PC-3 (cell line): ENCODE measurements at regions not wholly inside any gene's neighbourhood (a gene's known extent, or its start where the extent isn't known, plus 50 kb on each side); places are given as distances from the start of the nearest gene placed in this dataset.

Experiments
- ATAC-seq: fragments of 200-7000 bp; cut with Tn5 transposase; 2 replicates; pipeline ENCODE4 v1.9.1; 2020; ENCODE audit warnings: mild to moderate bottlenecking, moderate library complexity
- BruUV-seq: library from RNA; stranded (reverse); fragments of 400-500 nt; replicated peaks from 2 replicates; lab custom pipeline; 2021; lab: Mats Ljungman, UMichigan
- CTCF ChIA-PET: fragments of 300-600 bp; sonication (Branson Sonifier 250); formaldehyde crosslinking; loops from one replicate; lab custom pipeline; 2022; ENCODE audit warnings: antibody characterized with exemption; lab: Charles Lee
- POLR2A ChIA-PET: fragments of 300-600 bp; sonication (Branson Sonifier 250); formaldehyde crosslinking; loops from one replicate; lab custom pipeline; 2022; ENCODE audit warnings: antibody characterized with exemption; ENCODE audit not compliant: unreplicated experiment; lab: Charles Lee
- DNase-seq: peaks from one replicate; pipeline ENCODE4 v3.0.0-alpha.2; 2015
- H2AFZ ChIP-seq: fragments of 300-600 bp; sonication (generic); 2 replicates; pipeline ENCODE4 v1.6.0; 2016; ENCODE audit warnings: antibody characterized with exemption, low read length
- H3F3A ChIP-seq: fragments of 300-600 bp; sonication (generic); one replicate; pipeline ENCODE4 v1.6.0; 2017; ENCODE audit warnings: antibody characterized with exemption, low read length, control low read depth, mild to moderate bottlenecking; ENCODE audit not compliant: unreplicated experiment
- H3K27ac ChIP-seq: fragments of 300-600 bp; sonication (generic); 2 replicates; pipeline ENCODE4 v1.5.1; 2016; ENCODE audit warnings: mild to moderate bottlenecking, low read length
- H3K27me3 ChIP-seq: fragments of 300-600 bp; sonication (generic); 2 replicates; pipeline ENCODE4 v1.6.1; 2016; ENCODE audit warnings: low read length, mixed read lengths
- H3K36me3 ChIP-seq: fragments of 300-600 bp; sonication (generic); 2 replicates; pipeline ENCODE4 v1.6.1; 2016; ENCODE audit warnings: low read depth, mixed run types, low read length, mixed read lengths
- H3K4me1 ChIP-seq: fragments of 300-600 bp; sonication (generic); 2 replicates; pipeline ENCODE4 v1.5.1; 2016; ENCODE audit warnings: low read length; ENCODE audit not compliant: insufficient read depth
- H3K4me2 ChIP-seq: fragments of 300-600 bp; sonication (generic); 2 replicates; pipeline ENCODE4 v1.6.0; 2016; ENCODE audit warnings: low read length
- H3K4me3 ChIP-seq: fragments of 300-600 bp; sonication (generic); 2 replicates; pipeline ENCODE4 v1.5.1; 2016; ENCODE audit warnings: mild to moderate bottlenecking, low read length, mixed read lengths
- H3K79me2 ChIP-seq: fragments of 300-600 bp; sonication (generic); 2 replicates; pipeline ENCODE4 v1.6.1; 2017; ENCODE audit warnings: low read length, mixed read lengths
- H3K9ac ChIP-seq: fragments of 300-600 bp; sonication (generic); 2 replicates; pipeline ENCODE4 v1.6.0; 2016; ENCODE audit warnings: mild to moderate bottlenecking, low read length
- H3K9me2 ChIP-seq: fragments of 300-600 bp; sonication (generic); replicated peaks from 2 replicates; pipeline ENCODE4 v1.6.1; 2016; ENCODE audit warnings: mixed run types, low read length, mixed read lengths
- H3K9me3 ChIP-seq: fragments of 300-600 bp; sonication (generic); 2 replicates; pipeline ENCODE4 v1.6.1; 2016; ENCODE audit warnings: low read length, mixed read lengths
- H4K20me1 ChIP-seq: fragments of 300-600 bp; sonication (generic); 2 replicates; pipeline ENCODE4 v1.6.1; 2016; ENCODE audit warnings: low read length, mixed read lengths
- EZH2 ChIP-seq: fragments of 300-600 bp; sonication (generic); IDR thresholded peaks from one replicate; pipeline ENCODE4 v1.6.1; 2017; ENCODE audit warnings: antibody characterized with exemption, mild to moderate bottlenecking, low read length; ENCODE audit not compliant: unreplicated experiment
- EZH2phosphoT487 ChIP-seq: fragments of 300-600 bp; sonication (generic); IDR thresholded peaks from 2 replicates; pipeline ENCODE4 v1.6.1; 2018; ENCODE audit warnings: mild to moderate bottlenecking, antibody characterized with exemption, low read length, borderline replicate concordance
- intact Hi-C: fragments of 100-400 bp; cut with micrococcal nuclease; formaldehyde crosslinking; loops from 2 replicates; pipeline ENCODE4 v1.9.0; 2023
- TF ChIP-seq, protein P1 (sequence below): fragments of 300-600 bp; sonication (generic); conservative IDR thresholded peaks from 2 replicates; pipeline ENCODE4 v1.5.1; 2017; ENCODE audit warnings: antibody characterized with exemption, low read depth, mild to moderate bottlenecking, low read length

DNA sequence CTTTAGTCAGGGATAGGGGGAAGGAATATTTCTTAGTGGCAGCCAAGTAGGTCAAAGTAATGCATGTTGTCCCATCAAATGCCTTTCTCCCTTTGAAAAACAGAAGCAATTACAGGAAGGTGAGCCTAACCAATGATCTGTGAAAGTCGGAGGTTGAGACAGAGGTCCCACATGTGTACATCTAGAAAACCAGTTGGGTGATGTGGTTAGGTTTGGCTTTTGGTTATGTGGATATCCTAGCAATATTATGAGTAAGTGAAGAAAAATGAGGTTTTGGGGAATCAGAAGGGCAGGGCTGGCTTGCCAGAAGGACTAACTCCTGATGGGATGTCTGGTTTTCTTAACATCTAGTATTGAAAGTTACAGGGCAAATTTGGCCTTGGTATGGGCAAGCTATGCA is 63.4 kb upstream of the PALM2AKAP2 start:
- no peak overlapping the region for H2AFZ ChIP-seq
- H3K9me3 ChIP-seq = no peaks in the 10 kb centered on the region
- ChIA-PET CTCF (no interaction called here), POLR2A (no interaction called here)
- no peaks in the 10 kb centered on the region for H3K79me2 ChIP-seq
- H3K36me3 ChIP-seq = no peaks in the 10 kb centered on the region
- H3F3A ChIP-seq = no peaks in the 10 kb centered on the region
- H3K9ac ChIP-seq = no peak overlapping the region
- peaks cover 20% of the 10 kb centered on the region for H3K4me1 ChIP-seq
- DNase-seq = peak; percentile 83
- peak overlapping the region; percentile 39 for H3K4me2 ChIP-seq
- no TSS peak for BruUV-seq
- ATAC-seq = no peak
- no peaks in the 10 kb centered on the region for H3K9me2 ChIP-seq
- H3K27ac ChIP-seq = peak overlapping the region; percentile 41; the same call in 1 of the 2 replicates
- no peak for TF ChIP-seq EZH2phosphoT487
- TF ChIP-seq EZH2 = no peak
- TF ChIP-seq, protein P1, sequence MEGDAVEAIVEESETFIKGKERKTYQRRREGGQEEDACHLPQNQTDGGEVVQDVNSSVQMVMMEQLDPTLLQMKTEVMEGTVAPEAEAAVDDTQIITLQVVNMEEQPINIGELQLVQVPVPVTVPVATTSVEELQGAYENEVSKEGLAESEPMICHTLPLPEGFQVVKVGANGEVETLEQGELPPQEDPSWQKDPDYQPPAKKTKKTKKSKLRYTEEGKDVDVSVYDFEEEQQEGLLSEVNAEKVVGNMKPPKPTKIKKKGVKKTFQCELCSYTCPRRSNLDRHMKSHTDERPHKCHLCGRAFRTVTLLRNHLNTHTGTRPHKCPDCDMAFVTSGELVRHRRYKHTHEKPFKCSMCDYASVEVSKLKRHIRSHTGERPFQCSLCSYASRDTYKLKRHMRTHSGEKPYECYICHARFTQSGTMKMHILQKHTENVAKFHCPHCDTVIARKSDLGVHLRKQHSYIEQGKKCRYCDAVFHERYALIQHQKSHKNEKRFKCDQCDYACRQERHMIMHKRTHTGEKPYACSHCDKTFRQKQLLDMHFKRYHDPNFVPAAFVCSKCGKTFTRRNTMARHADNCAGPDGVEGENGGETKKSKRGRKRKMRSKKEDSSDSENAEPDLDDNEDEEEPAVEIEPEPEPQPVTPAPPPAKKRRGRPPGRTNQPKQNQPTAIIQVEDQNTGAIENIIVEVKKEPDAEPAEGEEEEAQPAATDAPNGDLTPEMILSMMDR = no peak
- no peaks in the 10 kb centered on the region for H4K20me1 ChIP-seq
- no peak overlapping the region for H3K4me3 ChIP-seq
- intact Hi-C loops = no loop called here
- H3K27me3 ChIP-seq = no peaks in the 10 kb centered on the region

DNA sequence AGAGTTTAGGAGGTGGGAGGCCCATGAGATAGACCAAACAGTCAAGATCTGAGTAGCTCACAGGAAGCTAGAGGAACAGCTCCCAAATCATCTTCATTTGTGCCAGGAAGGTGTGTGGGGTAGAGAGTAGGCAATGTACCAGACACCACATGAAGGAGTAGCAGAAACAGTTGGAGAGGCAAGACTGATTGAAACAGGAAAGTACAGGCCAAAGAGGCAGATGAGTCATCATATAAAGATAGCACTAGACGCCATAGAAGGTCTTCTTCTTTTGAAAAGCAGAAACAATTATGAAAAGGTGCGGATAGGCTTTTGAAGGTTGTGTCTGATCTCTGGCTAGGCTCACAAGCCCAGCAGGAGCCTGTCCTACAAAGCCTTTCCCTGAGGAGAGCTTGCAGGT is 62.7 kb upstream of the PALM2AKAP2 start:
- no peaks in the 10 kb centered on the region for H3F3A ChIP-seq
- ATAC-seq = no peak
- no peak overlapping the region for H3K9ac ChIP-seq
- H3K79me2 ChIP-seq = no peaks in the 10 kb centered on the region
- no peaks in the 10 kb centered on the region for H3K36me3 ChIP-seq
- no peaks in the 10 kb centered on the region for H3K27me3 ChIP-seq
- ChIA-PET POLR2A (no interaction called here), CTCF (no interaction called here)
- peaks cover 20% of the 10 kb centered on the region for H3K4me1 ChIP-seq
- no peaks in the 10 kb centered on the region for H3K9me3 ChIP-seq
- no peaks in the 10 kb centered on the region for H3K9me2 ChIP-seq
- no peak overlapping the region for H3K4me3 ChIP-seq
- DNase-seq = no peak
- BruUV-seq = no TSS peak
- H4K20me1 ChIP-seq = no peaks in the 10 kb centered on the region
- TF ChIP-seq EZH2phosphoT487 = no peak
- TF ChIP-seq EZH2 = no peak
- TF ChIP-seq, protein P1 = no peak
- H2AFZ ChIP-seq = no peak overlapping the region
- peak overlapping the region; percentile 39 for H3K4me2 ChIP-seq
- peak overlapping the region; percentile 41; the same call in 1 of the 2 replicates for H3K27ac ChIP-seq
- intact Hi-C loops = no loop called here

DNA sequence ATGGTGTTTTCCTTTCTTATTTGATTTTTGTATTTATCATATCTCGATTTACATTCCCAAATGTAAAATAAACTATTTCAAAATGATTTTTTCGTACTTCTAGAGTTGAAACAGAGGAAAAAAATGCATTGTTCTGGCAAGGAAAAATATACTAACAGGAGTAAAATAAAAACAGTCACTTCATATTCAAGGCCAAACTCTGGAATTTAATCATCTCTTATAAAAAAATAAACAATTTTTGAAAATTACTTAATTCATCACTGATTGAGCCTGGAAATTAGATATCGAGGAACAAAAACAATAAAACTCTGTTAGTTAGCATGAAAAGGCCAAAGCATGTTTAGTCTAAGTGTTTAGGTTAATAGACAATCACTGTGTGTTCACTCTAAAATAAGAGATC is 61.1 kb upstream of the PALM2AKAP2 start:
- H3K79me2 ChIP-seq = no peaks in the 10 kb centered on the region
- no peak overlapping the region for H3K27ac ChIP-seq
- H3K4me1 ChIP-seq = peaks cover 20% of the 10 kb centered on the region
- DNase-seq = no peak
- no peaks in the 10 kb centered on the region for H4K20me1 ChIP-seq
- H3K27me3 ChIP-seq = no peaks in the 10 kb centered on the region
- TF ChIP-seq EZH2 (no peak), EZH2phosphoT487 (no peak)
- TF ChIP-seq, protein P1 = no peak
- no peak for ATAC-seq
- no peaks in the 10 kb centered on the region for H3F3A ChIP-seq
- BruUV-seq = no TSS peak
- ChIA-PET CTCF (no interaction called here), POLR2A (no interaction called here)
- no peak overlapping the region for H3K4me3 ChIP-seq
- no peaks in the 10 kb centered on the region for H3K36me3 ChIP-seq
- no peaks in the 10 kb centered on the region for H3K9me3 ChIP-seq
- H3K9ac ChIP-seq = no peak overlapping the region
- intact Hi-C loops = no loop called here
- H3K4me2 ChIP-seq = no peak overlapping the region
- no peaks in the 10 kb centered on the region for H3K9me2 ChIP-seq
- H2AFZ ChIP-seq = no peak overlapping the region
